Neural cell (in vitro differentiated cells): ENCODE measurements at regions not wholly inside any gene's neighbourhood (a gene's known extent, or its start where the extent isn't known, plus 50 kb on each side); places are given as distances from the start of the nearest gene placed in this dataset.

Source experiments
- H2AFZ ChIP-seq: fragments of 200-600, 300-800 bp; sonication (generic), shearing (Covaris generic); 2 replicates; pipeline ENCODE4 v1.6.0; 2014; ENCODE audit warnings: low read depth, mild to moderate bottlenecking, antibody characterized with exemption, low read length, moderate library complexity
- H3F3A ChIP-seq: fragments of 200-600 bp; shearing (Covaris generic); 2 replicates; pipeline ENCODE4 v1.6.1; 2016; ENCODE audit warnings: mild to moderate bottlenecking, moderate library complexity, mixed read lengths, antibody characterized with exemption, low read length; ENCODE audit not compliant: insufficient read depth, poor library complexity, severe bottlenecking
- H3K27ac ChIP-seq: fragments of 200-600, 300-800 bp; sonication (generic), shearing (Covaris generic); 2 replicates; pipeline ENCODE4 v1.5.1; 2014; ENCODE audit warnings: mild to moderate bottlenecking, low read length, moderate library complexity
- H3K27me3 ChIP-seq: fragments of 300-800, 200-600 bp; sonication (generic), shearing (Covaris generic); 2 replicates; pipeline ENCODE4 v1.6.0; 2014; ENCODE audit warnings: mild to moderate bottlenecking, low read depth, low read length, moderate library complexity; ENCODE audit not compliant: insufficient read depth
- H3K36me3 ChIP-seq: fragments of 300-800, 200-600 bp; sonication (generic), shearing (Covaris generic); 2 replicates; pipeline ENCODE4 v1.5.1; 2014; ENCODE audit warnings: mild to moderate bottlenecking, antibody characterized with exemption, low read length, moderate library complexity; ENCODE audit not compliant: insufficient read depth
- H3K4me2 ChIP-seq: fragments of 300-800, 200-600 bp; sonication (generic), shearing (Covaris generic); 2 replicates; pipeline ENCODE4 v1.6.0; 2014; ENCODE audit warnings: mild to moderate bottlenecking, low read length
- H3K4me3 ChIP-seq: fragments of 300-800, 200-600 bp; sonication (generic), shearing (Covaris generic); 2 replicates; pipeline ENCODE4 v1.5.1; 2014; ENCODE audit warnings: mild to moderate bottlenecking, low read length, moderate library complexity
- H3K79me2 ChIP-seq: fragments of 200-600 bp; shearing (Covaris generic); replicated peaks from 2 replicates; pipeline ENCODE4 v1.6.0; 2014; ENCODE audit warnings: mild to moderate bottlenecking, low read length, moderate library complexity; ENCODE audit not compliant: insufficient read depth
- H3K9ac ChIP-seq: fragments of 300-800, 200-600 bp; sonication (generic), shearing (Covaris generic); 2 replicates; pipeline ENCODE4 v1.6.1; 2016; ENCODE audit warnings: mild to moderate bottlenecking, low read length, mixed read lengths
- H3K9me2 ChIP-seq: fragments of 200-600 bp; shearing (Covaris generic); 2 replicates; pipeline ENCODE4 v1.6.1; 2016; ENCODE audit warnings: mild to moderate bottlenecking, low read length, mixed read lengths; ENCODE audit not compliant: insufficient read depth
- H3K9me3 ChIP-seq: fragments of 200-600, 300-800 bp; sonication (generic), shearing (Covaris generic); 2 replicates; pipeline ENCODE4 v1.6.1; 2016; ENCODE audit warnings: mild to moderate bottlenecking, mixed run types, low read length, moderate library complexity, mixed read lengths
- H4K20me1 ChIP-seq: fragments of 200-600 bp; shearing (Covaris generic); 2 replicates; pipeline ENCODE4 v1.6.1; 2016; ENCODE audit warnings: mild to moderate bottlenecking, mixed run types; ENCODE audit not compliant: insufficient read depth
- CTCF ChIP-seq: fragments of 450-650 bp; IDR thresholded peaks from 2 replicates; pipeline ENCODE4 v1.5.1; 2014; ENCODE audit warnings: antibody characterized with exemption, mild to moderate bottlenecking, moderate library complexity; ENCODE audit not compliant: poor library complexity, severe bottlenecking
- EP300 ChIP-seq: fragments of 450-650 bp; conservative IDR thresholded peaks from 2 replicates; pipeline ENCODE4 v1.6.1; 2014; ENCODE audit warnings: antibody characterized with exemption, mild to moderate bottlenecking, moderate library complexity; ENCODE audit not compliant: poor library complexity, severe bottlenecking
- EZH2 ChIP-seq: fragments of 200-600, 300-800 bp; shearing (Covaris generic), sonication (generic); IDR thresholded peaks from 2 replicates; pipeline ENCODE4 v1.6.1; 2014; ENCODE audit warnings: antibody characterized with exemption, low read length, borderline replicate concordance, mild to moderate bottlenecking; ENCODE audit not compliant: insufficient read depth, poor library complexity, severe bottlenecking
- MXI1 ChIP-seq: fragments of 450-650 bp; conservative IDR thresholded peaks from 2 replicates; pipeline ENCODE4 v1.6.1; 2014; ENCODE audit warnings: antibody characterized with exemption, mild to moderate bottlenecking; ENCODE audit not compliant: poor library complexity, severe bottlenecking
- POLR2AphosphoS5 ChIP-seq: IDR thresholded peaks from 2 replicates; pipeline ENCODE4 v1.6.1; 2012
- RAD21 ChIP-seq: fragments of 450-650 bp; conservative IDR thresholded peaks from 2 replicates; pipeline ENCODE4 v1.6.1; 2014; ENCODE audit warnings: antibody characterized with exemption, mild to moderate bottlenecking, moderate library complexity
- REST ChIP-seq: IDR thresholded peaks from 2 replicates; pipeline ENCODE4 v1.6.1; 2012; ENCODE audit warnings: borderline replicate concordance
- SMC3 ChIP-seq: fragments of 450-650 bp; conservative IDR thresholded peaks from 2 replicates; pipeline ENCODE4 v1.6.1; 2014; ENCODE audit warnings: antibody characterized with exemption, mild to moderate bottlenecking, moderate library complexity; ENCODE audit not compliant: poor library complexity
- TAF1 ChIP-seq: IDR thresholded peaks from 2 replicates; pipeline ENCODE4 v1.6.1; 2012; ENCODE audit warnings: low read depth

GRCh38 chr10:7482992-7483391 is 72.2 kb upstream of the SFMBT2 start:
- Histone ChIP-seq H3K9me3 (no peaks in the 10 kb centered on the region), H3K27ac (no peak overlapping the region)

GRCh38 chr10:7481368-7481765 is 70.5 kb upstream of the SFMBT2 start:
- no peaks in the 10 kb centered on the region for H3K27me3 ChIP-seq
- H3K79me2 ChIP-seq, result no peaks in the 10 kb centered on the region
- no peak for TF ChIP-seq POLR2AphosphoS5
- no peak for TF ChIP-seq REST
- no peak for TF ChIP-seq EP300
- no peak for TF ChIP-seq SMC3
- TF ChIP-seq CTCF, result no peak
- no peak for TF ChIP-seq EZH2
- TF ChIP-seq RAD21, result no peak
- TF ChIP-seq TAF1, result no peak
- TF ChIP-seq MXI1, result no peak
- H2AFZ ChIP-seq, result no peak overlapping the region
- H3K9me2 ChIP-seq, result peaks cover 4% of the 10 kb centered on the region
- H3K9ac ChIP-seq, result no peak overlapping the region
- no peak overlapping the region for H3K4me3 ChIP-seq
- H3F3A ChIP-seq, result peaks cover 4% of the 10 kb centered on the region
- H3K9me3 ChIP-seq, result no peaks in the 10 kb centered on the region
- no peak overlapping the region for H3K4me2 ChIP-seq
- H3K36me3 ChIP-seq, result no peaks in the 10 kb centered on the region
- no peak overlapping the region for H3K27ac ChIP-seq
- no peaks in the 10 kb centered on the region for H4K20me1 ChIP-seq

More at GRCh38 chr10:7482992-7483391, 72.2 kb upstream of the SFMBT2 start:
- Histone ChIP-seq H3K79me2 (no peaks in the 10 kb centered on the region), H4K20me1 (no peaks in the 10 kb centered on the region), H3K4me2 (no peak overlapping the region), H3K27me3 (no peaks in the 10 kb centered on the region), H3K36me3 (no peaks in the 10 kb centered on the region), H3K9me2 (peaks cover 4% of the 10 kb centered on the region), H3K9ac (no peak overlapping the region), H3F3A (peaks cover 4% of the 10 kb centered on the region), H2AFZ (no peak overlapping the region), H3K4me3 (no peak overlapping the region)
- no peak for TF ChIP-seq RAD21
- TF ChIP-seq EP300, result no peak
- TF ChIP-seq CTCF, result no peak
- no peak for TF ChIP-seq POLR2AphosphoS5
- no peak for TF ChIP-seq MXI1
- TF ChIP-seq EZH2, result no peak
